Left lung (tissue), 4 donors: ENCODE measurements at regions not wholly inside any gene's neighbourhood (a gene's known extent, or its start where the extent isn't known, plus 50 kb on each side); places are given as distances from the start of the nearest gene placed in this dataset.

ENCODE experiments used
- ATAC-seq: fragments of 200-7000 bp; cut with Tn5 transposase; one replicate; pipeline ENCODE4 v1.9.1; 2020; ENCODE audit warnings: moderate library complexity
- DNase-seq, 4 donors: peaks; one replicate each; pipeline ENCODE4 v3.0.0-alpha.2; 2013 to 2020
- H3K27ac ChIP-seq, 2 donors: fragments of 200-600 bp; sonication (generic) in 1 of 2; one replicate each; pipeline versions ENCODE4 v1.5.0 to v1.8.0; 2020 to 2021
- H3K27me3 ChIP-seq, 2 donors: fragments of 200-600 bp; sonication (generic) in 1 of 2; one replicate each; pipeline versions ENCODE4 v1.5.0 to v1.8.0; 2020 to 2021
- H3K36me3 ChIP-seq, 2 donors: fragments of 200-600 bp; sonication (generic) in 1 of 2; one replicate each; pipeline versions ENCODE4 v1.5.0 to v1.8.0; 2020 to 2021
- H3K4me1 ChIP-seq, 2 donors: fragments of 200-600 bp; one replicate each; pipeline ENCODE4 v1.8.0; 2021
- H3K4me3 ChIP-seq, 2 donors: fragments of 200-600 bp; sonication (generic) in 1 of 2; one replicate each; pipeline versions ENCODE4 v1.5.0 to v1.8.0; 2020 to 2021; ENCODE audit warnings: mild to moderate bottlenecking in 1 of 2
- H3K9me3 ChIP-seq, 2 donors: fragments of 200-600 bp; sonication (generic) in 1 of 2; one replicate each; pipeline versions ENCODE4 v1.5.0 to v1.8.0; 2020 to 2021
- CTCF ChIP-seq, 2 donors: fragments of 200-600 bp; sonication (generic) in 1 of 2; IDR thresholded peaks; one replicate each; pipeline versions ENCODE4 v1.5.0 to v1.8.0; 2021; ENCODE audit warnings: antibody characterized with exemption in 2 of 2
- intact Hi-C, 2 donors: fragments of 100-400 bp; cut with DNase I; formaldehyde crosslinking; loops; one replicate each; pipeline versions ENCODE4 v1.11.2 to v1.14.2; 2022
- donor health status: DM: no; HTN: yes; CAD: no.
- donor health status: DM: no; HTN: no; CAD: no.

GRCh38 chr22:27554106-27554811, 247.3 kb downstream of the MN1 start:
- Histone ChIP-seq H3K27me3 (no peaks in the 10 kb centered on the region), H3K4me3 (no peak overlapping the region), H3K4me1 (no peaks in the 10 kb centered on the region), H3K36me3 (no peaks in the 10 kb centered on the region), H3K27ac (no peak overlapping the region), H3K9me3 (peaks cover 0 to 3% of the 10 kb centered on the region in 2 donors)
- intact Hi-C loops, result no loop called here
- ATAC-seq (peak; percentile 65), DNase-seq (peak in 2 of 4 donors; percentile 71 to 91)
- TF ChIP-seq CTCF (IDR thresholded peaks at IDR 0.05), result no peak

- Histone ChIP-seq H3K27me3 (no peaks in the 10 kb centered on the region), H3K4me1 (no peaks in the 10 kb centered on the region), H3K27ac (no peak overlapping the region), H3K9me3 (peaks cover 0 to 3% of the 10 kb centered on the region in 2 donors), H3K36me3 (no peaks in the 10 kb centered on the region), H3K4me3 (no peak overlapping the region)
- ATAC-seq, result no peak
- intact Hi-C loops, result no loop called here
- no peak for DNase-seq
- TF ChIP-seq CTCF (IDR thresholded peaks at IDR 0.05), result no peak
These were observed 246.6 kb downstream of the MN1 start for GRCh38 chr22:27554841-27555456.

GRCh38 chr22:27556371-27556770, 245.2 kb downstream of the MN1 start:
- Histone ChIP-seq H3K27me3 (no peaks in the 10 kb centered on the region), H3K4me1 (no peaks in the 10 kb centered on the region), H3K4me3 (no peak overlapping the region), H3K9me3 (peaks cover 0 to 3% of the 10 kb centered on the region in 2 donors), H3K27ac (no peak overlapping the region), H3K36me3 (no peaks in the 10 kb centered on the region)
- ATAC-seq, result no peak
- no peak for TF ChIP-seq CTCF (IDR thresholded peaks at IDR 0.05)
- DNase-seq, result no peak
- intact Hi-C loops, result no loop called here

- Histone ChIP-seq H3K4me1 (no peaks in the 10 kb centered on the region), H3K9me3 (peaks cover 0 to 3% of the 10 kb centered on the region in 2 donors), H3K4me3 (no peak overlapping the region), H3K27me3 (no peaks in the 10 kb centered on the region), H3K27ac (no peak overlapping the region), H3K36me3 (no peaks in the 10 kb centered on the region)
- no peak for TF ChIP-seq CTCF (IDR thresholded peaks at IDR 0.05)
- ATAC-seq, result no peak
- intact Hi-C loops, result no loop called here
- DNase-seq, result no peak
These were observed 244.1 kb downstream of the MN1 start for GRCh38 chr22:27557286-27558008.
